Astrocyte (in vitro differentiated cells and primary cell): ENCODE measurements at regions not wholly inside any gene's neighbourhood (a gene's known extent, or its start where the extent isn't known, plus 50 kb on each side); places are given as distances from the start of the nearest gene placed in this dataset.
A peak's percentile ranks its signal among the peaks of the same experiment; 100 is the strongest.

Source experiments
- DNase-seq: peaks from one replicate; pipeline ENCODE4 v3.0.0-alpha.2; 2010; ENCODE audit warnings: low read depth
- FAIRE-seq: peaks from 2 replicates; lab custom pipeline; 2011; peaks lifted over from hg19 to GRCh38; lab: Jason Lieb, UNC
- H2AFZ ChIP-seq: 2 replicates; pipeline ENCODE4 v1.6.0; 2012; ENCODE audit warnings: low read depth, low read length, inconsistent platforms
- H3K27ac ChIP-seq: 2 replicates; pipeline ENCODE4 v1.5.1; 2011; ENCODE audit warnings: low read depth, low read length, inconsistent platforms
- H3K27me3 ChIP-seq: 2 replicates; pipeline ENCODE4 v1.6.0; 2011; ENCODE audit warnings: low read length, inconsistent platforms; ENCODE audit not compliant: insufficient read depth
- H3K36me3 ChIP-seq: 2 replicates; pipeline ENCODE4 v1.5.1; 2011; ENCODE audit warnings: low read length, inconsistent platforms; ENCODE audit not compliant: insufficient read depth
- H3K4me1 ChIP-seq: 2 replicates; pipeline ENCODE4 v1.5.1; 2011; ENCODE audit warnings: low read length, inconsistent platforms; ENCODE audit not compliant: insufficient read depth
- H3K4me2 ChIP-seq: 2 replicates; pipeline ENCODE4 v1.6.0; 2012; ENCODE audit warnings: low read length, inconsistent platforms
- H3K4me3 ChIP-seq: 2 replicates; pipeline ENCODE4 v1.5.1; 2011; ENCODE audit warnings: low read depth, mild to moderate bottlenecking, low read length, inconsistent platforms; ENCODE audit not compliant: insufficient read depth
- H3K79me2 ChIP-seq: 2 replicates; pipeline ENCODE4 v1.6.0; 2012; ENCODE audit warnings: mild to moderate bottlenecking, low read length, inconsistent platforms; ENCODE audit not compliant: insufficient read depth
- H3K9ac ChIP-seq: 2 replicates; pipeline ENCODE4 v1.6.0; 2012; ENCODE audit warnings: mild to moderate bottlenecking, low read length, inconsistent platforms
- H3K9me3 ChIP-seq: 2 replicates; pipeline ENCODE4 v1.5.1; 2012; ENCODE audit warnings: low read depth, mild to moderate bottlenecking, low read length, inconsistent platforms; ENCODE audit not compliant: insufficient read depth
- H4K20me1 ChIP-seq: 2 replicates; pipeline ENCODE4 v1.6.0; 2012; ENCODE audit warnings: low read length, inconsistent platforms; ENCODE audit not compliant: insufficient read depth
- H3K27ac Mint-ChIP-seq: one replicate; pipeline ENCODE4 v1.8.0; 2021; ENCODE audit warnings: mild to moderate bottlenecking, mixed read lengths; ENCODE audit not compliant: unreplicated experiment
- H3K27me3 Mint-ChIP-seq: one replicate; pipeline ENCODE4 v1.8.0; 2021; ENCODE audit warnings: low read depth, mixed read lengths; ENCODE audit not compliant: unreplicated experiment
- H3K36me3 Mint-ChIP-seq: one replicate; pipeline ENCODE4 v1.8.0; 2021; ENCODE audit warnings: low read depth, mixed read lengths; ENCODE audit not compliant: unreplicated experiment
- H3K4me1 Mint-ChIP-seq: one replicate; pipeline ENCODE4 v1.8.0; 2021; ENCODE audit warnings: low read depth, mixed read lengths; ENCODE audit not compliant: unreplicated experiment
- H3K4me3 Mint-ChIP-seq: one replicate; pipeline ENCODE4 v1.8.0; 2021; ENCODE audit warnings: mild to moderate bottlenecking, moderate library complexity, mixed read lengths; ENCODE audit not compliant: unreplicated experiment
- H3K9me3 Mint-ChIP-seq: one replicate; pipeline ENCODE4 v1.8.0; 2021; ENCODE audit warnings: mild to moderate bottlenecking, mixed read lengths; ENCODE audit not compliant: unreplicated experiment
- EZH2 ChIP-seq: IDR thresholded peaks from 2 replicates; pipeline ENCODE4 v1.6.1; 2012; ENCODE audit warnings: mild to moderate bottlenecking, low read length, inconsistent platforms; ENCODE audit not compliant: insufficient read depth
- TF ChIP-seq, protein P1 (sequence below): IDR thresholded peaks from 2 replicates; pipeline ENCODE4 v1.5.1; 2011; ENCODE audit warnings: low read depth, mild to moderate bottlenecking, inconsistent platforms, low read length, moderate library complexity; ENCODE audit not compliant: insufficient read depth

GRCh38 chrX:36528661-36529060 lies 479.5 kb upstream of the FAM47C start:
- H3K27me3 Mint-ChIP-seq, result no peaks in the 10 kb centered on the region
- H2AFZ ChIP-seq, result no peak overlapping the region
- H3K4me1 Mint-ChIP-seq, result no peaks in the 10 kb centered on the region
- H3K36me3 Mint-ChIP-seq, result no peaks in the 10 kb centered on the region
- DNase-seq (no peak), FAIRE-seq (peak; percentile 62)
- no peak for TF ChIP-seq EZH2
- TF ChIP-seq, protein P1, sequence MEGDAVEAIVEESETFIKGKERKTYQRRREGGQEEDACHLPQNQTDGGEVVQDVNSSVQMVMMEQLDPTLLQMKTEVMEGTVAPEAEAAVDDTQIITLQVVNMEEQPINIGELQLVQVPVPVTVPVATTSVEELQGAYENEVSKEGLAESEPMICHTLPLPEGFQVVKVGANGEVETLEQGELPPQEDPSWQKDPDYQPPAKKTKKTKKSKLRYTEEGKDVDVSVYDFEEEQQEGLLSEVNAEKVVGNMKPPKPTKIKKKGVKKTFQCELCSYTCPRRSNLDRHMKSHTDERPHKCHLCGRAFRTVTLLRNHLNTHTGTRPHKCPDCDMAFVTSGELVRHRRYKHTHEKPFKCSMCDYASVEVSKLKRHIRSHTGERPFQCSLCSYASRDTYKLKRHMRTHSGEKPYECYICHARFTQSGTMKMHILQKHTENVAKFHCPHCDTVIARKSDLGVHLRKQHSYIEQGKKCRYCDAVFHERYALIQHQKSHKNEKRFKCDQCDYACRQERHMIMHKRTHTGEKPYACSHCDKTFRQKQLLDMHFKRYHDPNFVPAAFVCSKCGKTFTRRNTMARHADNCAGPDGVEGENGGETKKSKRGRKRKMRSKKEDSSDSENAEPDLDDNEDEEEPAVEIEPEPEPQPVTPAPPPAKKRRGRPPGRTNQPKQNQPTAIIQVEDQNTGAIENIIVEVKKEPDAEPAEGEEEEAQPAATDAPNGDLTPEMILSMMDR, result no peak
- no peaks in the 10 kb centered on the region for H3K27me3 ChIP-seq
- no peaks in the 10 kb centered on the region for H4K20me1 ChIP-seq
- no peaks in the 10 kb centered on the region for H3K9me3 ChIP-seq
- H3K4me3 ChIP-seq, result no peak overlapping the region
- H3K36me3 ChIP-seq, result no peaks in the 10 kb centered on the region
- no peak overlapping the region for H3K9ac ChIP-seq
- H3K4me1 ChIP-seq, result no peaks in the 10 kb centered on the region
- H3K79me2 ChIP-seq, result no peaks in the 10 kb centered on the region
- no peaks in the 10 kb centered on the region for H3K9me3 Mint-ChIP-seq
- no peak overlapping the region for H3K27ac ChIP-seq
- no peak overlapping the region for H3K27ac Mint-ChIP-seq
- H3K4me2 ChIP-seq, result no peak overlapping the region
- H3K4me3 Mint-ChIP-seq, result no peak overlapping the region

- Mint-ChIP-seq H3K4me3 (no peak overlapping the region), H3K36me3 (no peaks in the 10 kb centered on the region), H3K4me1 (no peaks in the 10 kb centered on the region), H3K27ac (no peak overlapping the region), H3K9me3 (no peaks in the 10 kb centered on the region), H3K27me3 (no peaks in the 10 kb centered on the region)
- no peaks in the 10 kb centered on the region for H3K36me3 ChIP-seq
- H3K4me3 ChIP-seq, result no peak overlapping the region
- H3K4me1 ChIP-seq, result no peaks in the 10 kb centered on the region
- no peak overlapping the region for H3K4me2 ChIP-seq
- no peaks in the 10 kb centered on the region for H3K79me2 ChIP-seq
- H3K27me3 ChIP-seq, result no peaks in the 10 kb centered on the region
- no peak overlapping the region for H2AFZ ChIP-seq
- H3K9me3 ChIP-seq, result no peaks in the 10 kb centered on the region
- no peak overlapping the region for H3K27ac ChIP-seq
- DNase-seq, result no peak
- H3K9ac ChIP-seq, result no peak overlapping the region
- FAIRE-seq, result no peak
- no peak for TF ChIP-seq EZH2
- TF ChIP-seq, protein P1, result no peak
- no peaks in the 10 kb centered on the region for H4K20me1 ChIP-seq
These were observed 473.3 kb upstream of the FAM47C start for GRCh38 chrX:36534900-36535299.

DNA sequence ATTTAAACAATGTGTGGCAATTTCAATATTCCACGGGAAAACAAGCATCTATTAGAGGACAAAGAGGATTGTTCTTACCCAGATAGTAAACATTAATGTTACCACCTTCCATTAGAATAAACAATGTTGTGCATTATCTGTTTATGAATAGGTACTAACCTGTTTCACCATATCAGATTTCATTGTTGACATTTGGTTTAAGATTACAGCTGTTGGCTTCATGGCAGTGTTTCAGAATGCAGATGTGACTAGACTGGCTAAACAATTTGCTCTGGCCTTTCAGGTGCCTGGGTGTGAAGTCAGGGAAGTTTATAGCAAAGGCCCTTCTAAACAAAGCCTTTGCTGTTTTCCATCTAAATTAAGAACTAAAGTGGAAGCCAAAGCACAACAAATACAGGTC lies 464.7 kb upstream of the FAM47C start:
- no peak overlapping the region for H3K27ac ChIP-seq
- H2AFZ ChIP-seq, result no peak overlapping the region
- TF ChIP-seq, protein P1, result no peak
- no peak for TF ChIP-seq EZH2
- FAIRE-seq, result no peak
- no peaks in the 10 kb centered on the region for H3K9me3 ChIP-seq
- Mint-ChIP-seq H3K4me3 (no peak overlapping the region), H3K9me3 (no peaks in the 10 kb centered on the region), H3K36me3 (no peaks in the 10 kb centered on the region), H3K27me3 (no peaks in the 10 kb centered on the region), H3K4me1 (no peaks in the 10 kb centered on the region), H3K27ac (no peak overlapping the region)
- DNase-seq, result no peak
- no peaks in the 10 kb centered on the region for H3K36me3 ChIP-seq
- no peak overlapping the region for H3K9ac ChIP-seq
- no peaks in the 10 kb centered on the region for H3K27me3 ChIP-seq
- H3K4me3 ChIP-seq, result no peak overlapping the region
- no peaks in the 10 kb centered on the region for H3K79me2 ChIP-seq
- H4K20me1 ChIP-seq, result no peaks in the 10 kb centered on the region
- H3K4me1 ChIP-seq, result no peaks in the 10 kb centered on the region
- no peak overlapping the region for H3K4me2 ChIP-seq
